ENCODE measurements at regions not wholly inside any gene's neighbourhood (a gene's known extent, or its start where the extent isn't known, plus 50 kb on each side); places are given as distances from the start of the nearest gene placed in this dataset.
"Not testable (repeated sequence)": the region's sequence is repeated elsewhere in the genome, so short reads cannot be mapped to it uniquely, and the experiment has no call there.

DNA sequence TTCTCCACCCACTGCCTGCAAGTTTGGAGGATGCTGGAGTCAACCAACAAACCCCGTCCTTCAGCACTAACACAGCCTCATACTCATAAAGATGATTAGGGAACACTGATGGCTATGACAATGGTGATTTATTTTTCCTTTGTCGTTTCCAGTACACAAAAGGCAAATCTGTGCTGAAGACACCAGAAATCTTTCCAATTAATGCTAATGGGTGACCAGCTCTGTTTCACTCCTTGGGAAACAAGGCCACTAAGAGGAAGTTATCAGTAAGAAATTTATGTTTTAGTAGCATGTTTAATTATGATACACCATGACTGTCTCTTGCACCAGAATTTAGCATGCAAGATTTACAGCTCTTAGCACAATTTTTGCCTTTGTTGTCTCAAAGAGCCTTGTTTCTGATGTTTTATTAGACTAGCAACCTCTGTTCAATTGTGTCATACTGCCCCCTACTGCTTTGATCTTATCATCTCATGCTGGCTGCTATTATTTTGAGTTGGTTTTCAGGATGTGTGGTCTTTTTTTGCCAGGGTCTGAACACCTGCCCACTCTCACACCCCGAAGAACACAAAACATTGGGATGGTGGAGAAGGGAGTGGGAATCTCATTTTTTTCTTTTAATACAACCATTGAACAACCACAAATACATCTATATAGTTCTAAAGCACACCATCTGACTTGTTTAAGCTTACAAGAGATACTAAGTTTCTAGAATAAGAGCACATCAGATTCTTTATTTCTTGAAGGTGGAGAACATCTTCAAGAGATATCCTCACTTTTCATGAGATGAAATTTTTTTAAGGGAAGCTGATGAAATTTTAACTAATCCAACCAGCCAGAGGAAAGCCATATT lies 160.9 kb downstream of the SPTSSA start:
- peak; percentile 71 for DNase-seq (ENCODE audit: low spot score)

DNA sequence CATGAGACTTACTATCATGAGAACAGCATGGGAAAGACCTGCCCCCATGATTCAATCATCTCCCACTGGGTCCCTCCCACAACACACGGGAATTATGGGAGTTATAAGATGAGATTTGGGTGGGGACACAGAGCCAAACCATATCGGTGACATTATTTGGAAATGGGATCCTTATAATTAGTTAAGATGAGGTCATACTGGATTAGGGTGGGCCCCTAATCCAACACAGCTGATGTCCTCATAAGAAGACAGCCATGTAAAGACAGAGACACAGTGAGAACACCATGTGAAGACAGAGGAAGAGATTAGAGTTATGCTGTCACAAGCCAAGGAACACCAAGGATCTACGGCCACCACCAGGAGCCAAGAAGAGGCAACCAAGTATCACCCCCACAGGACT lies 161.7 kb downstream of the SPTSSA start:
- DNase-seq (ENCODE audit: low spot score): no peak

DNA sequence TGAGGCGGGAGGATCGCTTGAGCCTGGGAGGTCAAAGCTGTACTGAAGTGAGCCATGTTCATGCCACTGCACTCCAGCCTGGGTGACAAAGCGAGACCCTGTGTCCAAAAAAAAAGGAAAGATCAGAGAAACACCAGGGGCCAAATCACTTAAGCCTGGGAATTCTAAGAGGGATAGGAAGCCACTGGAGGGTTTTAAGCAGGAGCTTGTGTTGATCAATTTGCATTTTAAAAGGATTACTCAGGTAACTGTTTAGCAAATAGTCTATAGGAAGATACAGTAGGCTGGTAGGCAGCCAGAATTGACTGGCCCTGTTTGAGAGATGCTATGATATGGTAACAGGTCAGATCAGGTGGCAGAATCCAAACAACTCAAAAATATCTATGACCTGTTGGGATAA lies 162.7 kb downstream of the SPTSSA start:
- no peak for DNase-seq (ENCODE audit: low spot score)

DNA sequence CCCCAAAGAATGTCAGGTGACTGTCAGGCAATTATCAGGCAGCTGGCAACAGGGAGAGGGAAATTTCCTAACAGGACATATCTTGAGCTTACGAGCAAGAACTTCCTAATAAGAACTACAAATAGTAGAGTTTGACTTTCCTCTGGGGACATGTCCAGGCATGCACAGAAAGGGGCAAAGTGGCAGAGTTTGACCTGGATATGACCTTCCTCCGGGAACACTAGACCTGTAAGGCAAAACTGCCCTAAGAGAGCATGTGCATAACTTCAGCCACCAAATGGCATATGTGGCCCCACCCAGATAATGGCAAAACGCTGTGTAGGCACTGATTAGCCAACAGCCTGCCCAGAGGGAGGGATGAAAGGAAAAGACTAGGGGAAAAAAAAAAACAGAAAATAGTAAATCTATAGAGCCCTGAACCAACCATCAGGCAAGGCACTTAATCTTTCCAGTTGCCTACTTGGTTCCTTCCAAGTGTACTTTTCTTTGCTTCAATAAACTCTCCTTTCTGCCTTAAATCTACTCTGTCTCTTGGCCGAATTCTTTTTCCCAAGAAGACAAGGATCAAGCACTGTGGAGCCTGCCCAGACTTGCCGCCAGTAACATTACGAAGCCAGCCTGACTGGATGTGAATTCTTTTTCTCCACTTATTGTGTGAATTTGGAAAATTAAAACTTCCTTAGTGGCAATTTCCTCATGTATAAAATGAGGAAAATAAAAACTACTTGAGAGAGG lies 164.1 kb downstream of the SPTSSA start:
- peak; percentile 29 for DNase-seq (ENCODE audit: low spot score)

DNA sequence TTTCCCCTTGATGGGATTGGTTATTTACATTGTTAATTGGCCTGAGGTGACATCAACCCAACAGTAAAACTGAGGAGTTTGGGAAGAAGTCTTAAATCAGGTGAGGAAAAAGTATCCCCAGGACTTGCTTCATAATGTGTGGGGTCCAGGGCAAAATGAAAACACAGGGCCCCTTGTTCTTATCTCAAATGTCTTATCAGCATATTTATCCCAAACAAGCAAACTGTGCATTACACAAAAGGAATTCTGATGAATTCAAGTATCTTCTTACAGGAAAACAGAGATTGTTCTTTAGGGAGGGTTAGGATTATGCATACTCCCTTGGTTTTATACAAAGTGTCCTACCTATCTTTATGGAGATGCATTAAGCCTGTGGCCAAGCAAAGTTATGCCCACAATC lies 178.4 kb downstream of the SPTSSA start:
- DNase-seq (ENCODE audit: low spot score): no peak

DNA sequence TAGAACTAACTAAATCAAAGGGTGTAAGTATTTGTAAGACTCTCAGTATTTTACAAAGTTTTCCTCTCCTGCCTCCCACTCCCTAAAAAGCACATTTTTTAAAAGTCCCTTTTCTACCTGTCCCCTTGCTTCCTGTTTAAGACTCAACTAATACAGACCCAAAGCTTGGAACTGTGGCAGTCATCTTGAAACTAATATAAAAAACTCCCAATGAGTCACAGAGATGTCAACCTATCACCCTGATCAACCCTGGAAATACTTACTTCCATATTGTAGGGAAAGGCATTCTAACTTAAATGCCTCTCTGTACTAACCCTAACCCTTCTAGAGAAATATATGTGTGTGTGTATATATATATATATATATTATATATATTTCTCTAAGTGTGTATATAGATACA lies 184.8 kb downstream of the SPTSSA start:
- DNase-seq (ENCODE audit: low spot score): no peak

DNA sequence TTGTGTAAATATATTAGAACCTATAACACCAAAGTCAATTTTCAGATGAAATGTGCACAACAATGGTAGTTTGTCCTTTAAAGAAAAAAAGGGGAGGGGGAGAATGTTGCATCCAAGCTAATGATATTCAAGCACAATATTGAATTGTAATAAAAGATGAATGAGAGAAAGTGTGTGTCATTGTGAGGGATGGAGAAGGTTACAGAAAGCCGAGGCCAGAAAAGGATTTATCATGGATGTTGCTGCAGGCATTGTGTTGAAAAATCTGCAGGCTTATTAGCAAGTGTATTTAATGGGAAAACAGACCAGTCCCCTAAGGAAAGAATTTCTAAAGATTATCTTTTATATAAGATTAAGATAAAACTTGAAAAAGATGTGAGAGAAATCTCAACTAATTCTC lies 186.5 kb downstream of the SPTSSA start:
- no peak for DNase-seq (ENCODE audit: low spot score)

DNA sequence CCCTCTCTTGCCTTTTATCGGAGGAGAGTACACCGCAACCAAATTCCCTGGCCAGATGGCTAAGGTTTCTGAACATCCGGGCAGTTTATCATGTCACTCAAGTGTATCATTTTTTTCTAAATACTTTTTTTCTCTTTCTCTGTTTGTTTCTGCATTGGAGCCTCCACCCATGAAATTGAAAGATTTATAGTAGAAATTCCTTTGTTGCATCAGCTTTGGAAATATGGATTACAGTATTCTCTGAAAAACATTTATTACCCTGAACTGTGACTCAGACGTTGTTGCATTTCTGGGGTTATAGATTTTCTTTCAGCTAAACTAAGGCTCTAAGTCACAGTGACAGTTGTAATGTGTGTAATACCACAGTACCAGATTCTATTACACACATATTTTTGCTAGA lies 187.0 kb downstream of the SPTSSA start:
- DNase-seq (ENCODE audit: low spot score): no peak

DNA sequence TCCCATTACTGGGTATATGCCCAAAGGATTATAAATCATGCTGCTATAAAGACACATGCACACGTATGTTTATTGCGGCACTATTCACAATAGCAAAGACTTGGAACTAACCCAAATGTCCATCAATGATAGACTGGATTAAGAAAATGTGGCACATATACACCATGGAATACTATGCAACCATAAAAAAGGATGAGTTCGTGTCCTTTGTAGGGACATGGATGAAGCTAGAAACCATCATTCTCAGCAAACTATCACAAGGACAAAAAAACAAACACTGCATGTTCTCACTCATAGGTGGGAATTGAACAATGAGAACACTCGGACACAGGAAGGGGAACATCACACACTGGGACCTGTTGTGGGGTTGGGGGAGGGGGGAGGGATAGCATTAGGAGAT lies 188.3 kb downstream of the SPTSSA start:
- DNase-seq (ENCODE audit: low spot score): not testable (repeated sequence)

DNA sequence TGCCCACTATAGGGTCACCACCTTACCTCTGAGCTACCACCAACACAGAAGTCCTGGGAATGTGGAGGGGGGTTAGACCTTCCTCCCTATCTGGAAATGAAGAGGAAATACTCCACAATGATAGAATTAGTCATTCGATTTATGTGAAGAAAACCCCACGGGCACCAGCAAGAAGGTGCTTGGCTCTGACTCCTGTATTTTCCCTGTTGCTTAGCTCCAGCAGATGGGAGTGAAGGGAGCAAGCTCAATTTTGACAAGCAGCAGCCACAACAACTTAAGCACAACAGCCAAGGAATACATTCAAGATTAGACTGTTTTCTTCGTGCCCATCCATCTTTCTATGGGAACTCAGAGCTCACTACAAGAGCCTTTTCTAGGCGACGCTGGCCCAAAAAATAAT lies 191.7 kb downstream of the SPTSSA start:
- no peak for DNase-seq (ENCODE audit: low spot score)

DNA sequence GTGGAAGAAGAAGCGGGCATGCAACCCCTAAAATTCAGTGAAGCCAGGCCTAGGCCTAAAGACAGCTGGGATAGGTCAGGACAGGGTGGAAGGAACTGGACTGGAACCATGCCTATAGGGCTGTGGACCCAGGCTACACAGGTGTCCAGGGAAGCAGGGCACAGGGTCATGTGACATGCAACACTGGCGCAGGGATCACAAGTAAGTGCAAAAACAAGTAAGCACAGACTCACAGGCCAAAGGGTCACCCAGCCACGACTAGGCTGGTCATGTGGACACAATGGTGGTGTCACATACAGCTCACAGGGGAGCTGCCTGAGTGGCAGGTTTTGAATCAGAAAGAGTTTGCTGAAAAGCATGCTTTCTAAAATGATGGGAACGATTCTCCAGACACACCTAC lies 195.7 kb downstream of the SPTSSA start:
- DNase-seq (ENCODE audit: low spot score): no peak

DNA sequence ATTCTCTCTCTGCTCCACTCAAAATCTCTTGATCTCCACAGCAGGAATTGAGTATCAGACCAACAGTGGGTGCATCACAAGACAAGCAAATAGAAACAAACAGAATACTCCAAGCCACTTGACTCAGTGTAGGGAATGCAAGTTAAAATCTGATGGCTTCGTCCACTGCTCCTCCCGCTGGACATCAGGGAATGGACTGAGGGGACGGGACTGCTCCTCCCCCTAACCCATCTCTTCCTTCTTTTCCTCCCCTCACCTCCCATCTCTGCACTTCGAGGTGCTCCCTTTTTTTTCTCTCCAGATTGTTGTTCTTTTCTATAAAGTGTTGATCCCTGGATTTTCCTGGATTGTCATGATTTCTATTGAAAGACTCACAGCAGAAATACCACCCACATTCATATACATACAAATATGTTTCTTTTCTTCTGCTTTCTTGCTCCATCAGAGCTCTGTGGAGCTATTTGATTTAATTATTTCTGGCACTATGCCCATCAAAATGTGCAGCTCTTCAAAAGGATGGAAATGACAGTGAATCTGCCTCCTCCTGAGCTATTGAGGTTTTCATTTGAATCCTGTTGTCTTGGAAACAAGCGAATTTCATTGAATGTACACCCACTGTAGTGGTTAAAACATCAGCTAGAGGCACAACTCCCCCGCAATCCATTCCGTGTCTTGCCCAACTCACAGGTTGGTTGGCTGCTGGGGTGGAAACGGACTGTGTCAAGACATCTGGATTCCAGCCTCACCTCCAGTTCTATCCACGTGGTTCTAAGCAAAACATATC lies 199.7 kb downstream of the SPTSSA start:
- no peak for DNase-seq (ENCODE audit: low spot score)

DNA sequence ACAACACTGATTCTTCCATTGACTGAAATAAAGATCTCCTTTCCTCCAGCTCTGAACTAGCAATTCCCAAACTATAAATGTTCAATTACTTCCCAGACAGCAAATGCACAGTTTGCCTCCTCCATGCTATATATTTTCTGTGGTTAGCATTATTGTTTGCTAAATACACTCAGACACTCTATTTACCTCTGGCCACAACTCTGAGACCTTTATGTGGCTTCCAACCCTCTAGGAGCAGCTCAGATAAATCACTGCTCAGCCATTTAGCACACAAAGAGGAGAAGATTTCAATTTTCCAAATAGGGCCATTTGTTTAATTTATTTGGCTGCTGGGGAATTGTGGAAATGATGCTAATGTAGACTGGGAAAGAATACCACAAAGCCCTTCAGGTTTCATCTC lies 202.0 kb downstream of the SPTSSA start:
- no peak for DNase-seq (ENCODE audit: low spot score)

DNA sequence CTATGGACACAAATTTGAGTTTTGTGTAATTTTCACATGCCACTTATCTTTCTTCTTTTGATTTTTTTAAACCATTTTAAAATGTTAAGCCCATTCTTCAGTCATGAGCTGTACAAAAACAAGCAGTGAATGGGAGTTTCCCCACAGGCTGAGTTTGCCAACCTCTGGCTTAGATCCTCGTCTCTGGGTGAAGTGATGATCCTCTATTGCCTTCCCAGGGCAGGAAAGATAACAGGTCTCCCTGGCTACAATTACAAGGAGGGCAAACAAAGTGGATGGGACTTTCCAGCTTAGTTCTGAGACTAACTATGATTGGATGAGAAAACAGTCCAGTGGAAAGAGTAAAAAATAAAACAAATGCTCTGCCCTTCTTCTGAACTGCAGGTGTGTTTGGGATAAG lies 203.7 kb downstream of the SPTSSA start:
- DNase-seq (ENCODE audit: low spot score): no peak

DNA sequence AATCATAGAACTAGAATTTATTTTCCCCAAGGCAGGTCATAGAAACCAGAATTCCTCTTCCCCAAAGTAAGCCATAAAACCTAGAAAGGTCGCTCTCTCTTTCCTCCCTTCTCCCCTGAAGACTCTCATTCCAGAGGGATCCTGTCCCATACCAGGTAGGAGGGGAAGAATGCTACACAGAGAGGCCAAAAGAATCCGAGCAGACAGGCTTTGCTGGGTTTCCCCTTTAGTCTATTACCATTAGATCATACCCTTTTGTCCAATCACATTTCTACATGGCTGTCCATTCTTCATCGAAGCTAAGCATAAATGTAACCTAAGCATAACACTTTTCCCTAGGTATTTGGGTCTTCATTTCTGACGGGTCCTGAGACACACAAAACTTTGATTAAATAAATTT lies 204.5 kb downstream of the SPTSSA start:
- DNase-seq (ENCODE audit: low spot score): no peak

DNA sequence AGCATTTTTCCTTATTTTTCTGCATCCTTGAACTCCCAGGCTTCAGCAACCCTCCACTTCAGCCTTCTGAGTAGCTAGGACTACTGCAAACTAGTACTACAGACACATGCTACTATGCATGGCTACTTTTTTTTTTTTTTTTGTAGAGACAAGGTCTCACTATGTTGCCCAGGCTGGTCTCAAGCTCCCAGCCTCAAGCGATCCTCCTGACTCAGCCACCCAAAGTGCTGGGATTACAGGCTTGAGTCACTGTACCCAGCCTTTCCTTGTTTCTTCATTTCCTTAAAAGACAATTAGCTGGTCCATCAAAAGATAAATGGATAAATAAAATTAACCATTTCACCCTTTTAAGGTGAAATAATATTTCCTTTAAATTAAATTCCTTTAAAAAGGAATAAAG lies 205.8 kb downstream of the SPTSSA start:
- no peak for DNase-seq (ENCODE audit: low spot score)

DNA sequence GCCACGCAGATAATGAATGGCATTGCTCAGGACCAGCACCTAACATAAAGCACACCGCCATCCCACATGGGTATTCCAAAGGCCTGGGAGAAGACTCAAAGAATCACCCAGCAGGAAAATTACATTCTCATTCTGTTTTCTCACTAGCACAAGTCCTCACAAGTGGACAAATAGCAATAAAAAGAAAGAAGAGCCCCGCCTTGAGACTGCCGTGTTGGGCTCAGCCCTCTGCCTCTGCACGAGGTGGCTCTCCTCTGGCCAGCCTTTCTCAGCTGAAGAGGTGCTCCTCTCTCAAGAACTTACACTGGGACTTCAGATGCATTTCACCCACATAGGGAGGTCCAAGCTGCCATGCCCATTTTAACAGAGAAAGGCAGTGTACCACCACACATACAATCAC lies 207.5 kb downstream of the SPTSSA start:
- no peak for DNase-seq (ENCODE audit: low spot score)

DNA sequence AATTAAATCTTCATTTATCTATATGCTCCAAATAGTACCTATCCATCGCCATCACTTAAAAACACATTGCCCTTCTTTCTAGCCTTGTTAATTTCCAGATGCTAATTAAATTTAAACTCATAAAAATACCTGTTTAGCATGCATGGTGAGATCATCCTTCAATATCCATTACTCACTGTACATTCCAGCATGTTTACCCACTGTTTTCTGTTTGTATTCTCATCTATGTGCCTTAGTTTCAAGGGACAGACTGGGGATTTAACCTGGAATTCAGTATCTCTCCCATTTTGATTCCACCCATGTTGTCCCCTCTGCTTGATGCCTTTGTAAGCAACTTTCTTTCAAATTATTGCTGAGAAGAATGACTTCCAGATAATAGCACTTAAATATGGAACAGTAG lies 208.0 kb downstream of the SPTSSA start:
- DNase-seq (ENCODE audit: low spot score): no peak

DNA sequence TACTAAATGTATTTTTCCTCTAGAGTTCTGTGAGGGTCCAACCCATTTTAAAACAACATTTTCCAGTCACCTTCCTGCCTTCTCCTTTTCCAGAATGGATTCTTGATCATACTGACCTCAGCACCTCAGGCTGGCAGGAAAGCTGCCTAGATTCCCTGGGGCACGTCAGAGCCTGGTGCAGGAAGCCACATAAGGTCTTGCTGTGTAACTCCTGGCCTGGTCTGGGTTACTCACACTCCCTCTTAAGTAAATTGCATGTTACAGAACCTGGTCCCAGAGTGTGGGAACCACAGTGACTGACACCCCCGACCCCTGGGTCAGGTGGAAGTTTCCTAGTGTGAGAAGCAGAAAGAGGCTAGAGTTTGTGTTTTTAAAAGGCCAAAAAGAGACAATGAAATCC lies 209.8 kb downstream of the SPTSSA start:
- no peak for DNase-seq (ENCODE audit: low spot score)

DNA sequence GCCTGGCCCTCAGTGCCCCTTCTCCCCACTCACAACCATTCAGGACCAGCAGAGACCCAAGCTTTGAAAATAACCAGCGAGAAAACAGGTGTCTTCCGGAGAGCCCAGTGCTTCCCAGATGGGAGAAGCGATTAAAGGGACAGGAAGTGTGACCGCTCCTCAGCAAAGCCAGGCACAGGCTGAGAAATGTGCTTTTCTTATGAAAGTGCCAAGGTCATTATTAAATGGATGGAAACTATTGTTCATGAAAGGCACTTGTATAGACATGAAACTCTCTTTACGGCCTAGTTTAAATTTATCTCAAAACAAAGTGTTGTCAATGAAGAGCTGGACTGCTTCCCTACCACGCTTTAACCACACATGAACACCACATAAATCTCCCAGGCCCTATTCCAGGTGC lies 210.4 kb downstream of the SPTSSA start:
- no peak for DNase-seq (ENCODE audit: low spot score)

DNA sequence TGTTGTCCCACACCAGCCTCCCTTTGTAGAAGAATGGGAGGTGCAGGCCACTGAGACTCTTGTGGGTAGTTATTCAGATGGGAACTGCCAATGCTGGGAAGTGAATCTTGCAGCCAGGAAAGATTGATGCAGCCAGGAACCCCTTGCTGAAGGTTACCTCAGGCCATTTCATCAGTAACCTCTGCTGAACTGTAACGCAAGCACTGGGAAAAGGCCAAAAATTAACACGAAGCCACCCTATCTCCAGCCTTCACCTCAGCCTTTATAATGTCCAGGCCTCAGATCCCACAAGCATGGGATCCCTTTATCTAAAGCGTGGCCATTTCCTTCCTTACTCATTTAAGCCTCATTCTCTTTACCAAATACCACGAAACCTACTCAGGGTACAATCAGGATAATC lies 211.1 kb downstream of the SPTSSA start:
- DNase-seq (ENCODE audit: low spot score): no peak

DNA sequence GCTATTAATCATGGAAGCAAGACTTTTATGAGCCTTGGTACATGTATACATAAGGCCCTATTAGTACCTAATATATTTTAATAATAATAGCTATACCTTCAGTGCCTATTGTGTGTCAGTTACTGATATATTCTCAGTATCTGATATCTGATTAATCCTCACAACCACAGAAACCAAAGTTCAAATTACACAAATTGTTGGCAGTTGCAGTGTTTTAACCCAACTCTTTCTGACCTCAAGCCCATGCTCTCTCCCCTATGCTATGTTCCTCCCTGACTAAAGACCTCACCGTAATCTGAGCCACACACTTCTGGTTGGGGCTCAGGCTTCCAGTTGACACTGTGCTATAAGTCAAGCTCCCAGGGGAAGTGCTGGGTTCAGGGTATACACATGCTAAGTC lies 214.4 kb downstream of the SPTSSA start:
- no peak for DNase-seq (ENCODE audit: low spot score)

DNA sequence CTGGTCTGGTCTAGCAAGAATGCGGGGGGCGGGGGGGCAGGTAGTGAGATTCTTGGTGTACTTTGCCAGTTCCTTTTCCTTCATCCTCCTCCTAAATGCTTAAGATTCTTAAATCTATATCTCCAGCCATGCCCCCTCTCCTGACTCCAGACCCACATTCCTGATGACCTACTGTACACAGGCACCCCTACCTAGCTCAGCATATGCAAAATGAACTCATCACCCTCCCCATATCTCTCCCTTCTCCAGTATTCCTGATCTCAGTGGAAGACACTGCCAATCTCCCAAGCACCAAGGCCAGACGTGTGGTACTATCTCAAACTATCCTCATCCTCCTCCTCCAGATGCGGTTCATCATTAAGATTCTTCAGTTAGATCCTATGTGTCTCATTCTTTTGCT lies 215.8 kb downstream of the SPTSSA start:
- DNase-seq (ENCODE audit: low spot score): no peak
